SU-DHL-6 (cell line): ENCODE measurements at regions not wholly inside any gene's neighbourhood (a gene's known extent, or its start where the extent isn't known, plus 50 kb on each side); places are given as distances from the start of the nearest gene placed in this dataset.

Experiments
- H2AFZ ChIP-seq: fragments of 200-600 bp; sonication (generic); 2 replicates; pipeline ENCODE4 v1.6.1; 2014; ENCODE audit warnings: low read depth, mild to moderate bottlenecking, moderate library complexity, mixed read lengths, antibody characterized with exemption, low read length; ENCODE audit not compliant: severe bottlenecking
- H3F3A ChIP-seq: fragments of 200-600 bp; shearing (Covaris generic); 2 replicates; pipeline ENCODE4 v1.6.0; 2016; ENCODE audit warnings: antibody characterized with exemption, mild to moderate bottlenecking; ENCODE audit not compliant: insufficient read depth
- H3K27ac ChIP-seq: fragments of 200-600 bp; sonication (generic); 2 replicates; pipeline ENCODE4 v1.5.1; 2016; ENCODE audit warnings: low read depth, mild to moderate bottlenecking, low read length, moderate library complexity, mixed read lengths
- H3K27me3 ChIP-seq: fragments of 200-600 bp; sonication (generic), shearing (Covaris generic); 2 replicates; pipeline ENCODE4 v1.6.0; 2014; ENCODE audit warnings: mild to moderate bottlenecking, low read length
- H3K36me3 ChIP-seq: fragments of 200-600 bp; sonication (generic); 2 replicates; pipeline ENCODE4 v1.6.1; 2014; ENCODE audit warnings: mild to moderate bottlenecking, low read length, mixed read lengths
- H3K4me2 ChIP-seq: fragments of 300-600, 200-600 bp; shearing (Covaris generic), sonication (generic); 2 replicates; pipeline ENCODE4 v1.6.0; 2014; ENCODE audit warnings: low read length, low read depth, mild to moderate bottlenecking; ENCODE audit not compliant: poor library complexity, severe bottlenecking
- H3K4me3 ChIP-seq: fragments of 200-600 bp; sonication (generic); 2 replicates; pipeline ENCODE4 v1.5.1; 2014; ENCODE audit warnings: antibody characterized with exemption, low read length, mild to moderate bottlenecking, mixed read lengths; ENCODE audit not compliant: insufficient read depth, poor library complexity, severe bottlenecking
- H3K79me2 ChIP-seq: fragments of 200-600 bp; sonication (generic); 2 replicates; pipeline ENCODE4 v1.6.1; 2014; ENCODE audit warnings: mild to moderate bottlenecking, low read length, moderate library complexity; ENCODE audit not compliant: insufficient read depth
- H3K9ac ChIP-seq: fragments of 200-600 bp; sonication (generic); 2 replicates; pipeline ENCODE4 v1.7.0; 2014; ENCODE audit warnings: mild to moderate bottlenecking, low read length
- H3K9me2 ChIP-seq: fragments of 200-600 bp; sonication (generic); replicated peaks from 2 replicates; pipeline ENCODE4 v1.6.1; 2014; ENCODE audit warnings: low read length; ENCODE audit not compliant: insufficient read depth
- H3K9me3 ChIP-seq: fragments of 200-600 bp; sonication (generic); 2 replicates; pipeline ENCODE4 v1.6.1; 2014; ENCODE audit warnings: low read length, mixed read lengths; ENCODE audit not compliant: insufficient read depth
- H4K20me1 ChIP-seq: fragments of 200-600 bp; sonication (generic); 2 replicates; pipeline ENCODE4 v1.6.1; 2014; ENCODE audit warnings: low read depth, mild to moderate bottlenecking, antibody characterized with exemption, low read length, moderate library complexity, mixed read lengths
- EZH2phosphoT487 ChIP-seq: fragments of 200-600 bp; sonication (generic), shearing (Covaris generic); conservative IDR thresholded peaks from 2 replicates; pipeline ENCODE4 v1.6.1; 2018; ENCODE audit warnings: mild to moderate bottlenecking, antibody characterized with exemption, low read length, moderate library complexity, mixed read lengths
- TF ChIP-seq, protein P1 (sequence below): fragments of 200-600 bp; sonication (generic); IDR thresholded peaks from one replicate; pipeline ENCODE4 v1.5.1; 2017; ENCODE audit warnings: antibody characterized with exemption, mild to moderate bottlenecking, low read length, moderate library complexity; ENCODE audit not compliant: insufficient read depth, poor library complexity, severe bottlenecking

DNA sequence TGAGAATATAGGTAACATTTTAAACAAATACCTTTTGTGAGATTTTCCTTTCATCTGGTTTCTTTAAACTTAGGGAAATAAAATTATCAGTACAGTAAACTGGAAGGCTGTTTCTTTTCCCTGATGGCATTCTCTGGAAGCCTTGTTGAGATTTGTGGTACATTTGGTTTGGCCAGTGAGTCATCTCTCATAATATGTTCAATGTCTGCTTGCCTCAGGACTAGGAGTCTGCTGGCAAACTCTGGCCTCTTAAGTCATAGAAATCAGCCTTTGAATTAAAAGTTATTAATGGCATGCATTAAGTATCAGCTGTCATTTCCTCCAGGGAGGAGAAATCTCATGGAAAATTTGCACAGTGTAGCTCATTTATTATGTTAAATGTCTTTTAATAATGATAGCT lies 316.6 kb upstream of the KIAA1217 start:
- H3F3A ChIP-seq: no peaks in the 10 kb centered on the region
- H2AFZ ChIP-seq: no peak overlapping the region
- H3K27ac ChIP-seq: no peak overlapping the region
- no peak overlapping the region for H3K9ac ChIP-seq
- H3K36me3 ChIP-seq: no peaks in the 10 kb centered on the region
- no peaks in the 10 kb centered on the region for H4K20me1 ChIP-seq
- H3K9me3 ChIP-seq: no peaks in the 10 kb centered on the region
- H3K9me2 ChIP-seq: no peaks in the 10 kb centered on the region
- H3K27me3 ChIP-seq: no peaks in the 10 kb centered on the region
- H3K4me3 ChIP-seq: no peak overlapping the region
- H3K79me2 ChIP-seq: no peaks in the 10 kb centered on the region
- no peak overlapping the region for H3K4me2 ChIP-seq
- no peak for TF ChIP-seq EZH2phosphoT487
- TF ChIP-seq, protein P1, sequence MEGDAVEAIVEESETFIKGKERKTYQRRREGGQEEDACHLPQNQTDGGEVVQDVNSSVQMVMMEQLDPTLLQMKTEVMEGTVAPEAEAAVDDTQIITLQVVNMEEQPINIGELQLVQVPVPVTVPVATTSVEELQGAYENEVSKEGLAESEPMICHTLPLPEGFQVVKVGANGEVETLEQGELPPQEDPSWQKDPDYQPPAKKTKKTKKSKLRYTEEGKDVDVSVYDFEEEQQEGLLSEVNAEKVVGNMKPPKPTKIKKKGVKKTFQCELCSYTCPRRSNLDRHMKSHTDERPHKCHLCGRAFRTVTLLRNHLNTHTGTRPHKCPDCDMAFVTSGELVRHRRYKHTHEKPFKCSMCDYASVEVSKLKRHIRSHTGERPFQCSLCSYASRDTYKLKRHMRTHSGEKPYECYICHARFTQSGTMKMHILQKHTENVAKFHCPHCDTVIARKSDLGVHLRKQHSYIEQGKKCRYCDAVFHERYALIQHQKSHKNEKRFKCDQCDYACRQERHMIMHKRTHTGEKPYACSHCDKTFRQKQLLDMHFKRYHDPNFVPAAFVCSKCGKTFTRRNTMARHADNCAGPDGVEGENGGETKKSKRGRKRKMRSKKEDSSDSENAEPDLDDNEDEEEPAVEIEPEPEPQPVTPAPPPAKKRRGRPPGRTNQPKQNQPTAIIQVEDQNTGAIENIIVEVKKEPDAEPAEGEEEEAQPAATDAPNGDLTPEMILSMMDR: no peak

DNA sequence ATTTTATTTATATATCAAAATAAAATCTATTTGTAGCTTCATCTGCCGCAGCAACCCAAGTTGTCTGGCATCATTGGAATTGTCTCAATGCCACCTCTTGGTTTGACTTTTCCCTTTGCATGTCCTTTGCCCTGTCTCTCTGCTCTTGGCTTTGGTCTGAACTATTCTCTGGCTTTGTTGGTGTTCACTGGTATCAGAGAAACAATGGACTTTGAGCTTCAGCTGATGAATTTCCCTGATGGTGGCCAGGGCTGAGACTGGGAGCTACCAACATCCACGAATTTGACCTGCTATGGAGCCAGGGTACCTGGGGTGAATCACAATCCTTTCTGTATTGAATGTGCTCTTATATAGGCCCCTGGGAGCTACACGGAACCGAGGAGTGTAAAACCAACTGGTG lies 311.7 kb upstream of the KIAA1217 start:
- no peaks in the 10 kb centered on the region for H3F3A ChIP-seq
- H4K20me1 ChIP-seq: no peaks in the 10 kb centered on the region
- H3K4me3 ChIP-seq: no peak overlapping the region
- H3K27ac ChIP-seq: no peak overlapping the region
- no peak overlapping the region for H3K9ac ChIP-seq
- no peaks in the 10 kb centered on the region for H3K9me2 ChIP-seq
- no peaks in the 10 kb centered on the region for H3K36me3 ChIP-seq
- H3K9me3 ChIP-seq: no peaks in the 10 kb centered on the region
- no peaks in the 10 kb centered on the region for H3K27me3 ChIP-seq
- H3K79me2 ChIP-seq: no peaks in the 10 kb centered on the region
- H2AFZ ChIP-seq: no peak overlapping the region
- TF ChIP-seq, protein P1: no peak
- no peak for TF ChIP-seq EZH2phosphoT487
- no peak overlapping the region for H3K4me2 ChIP-seq

DNA sequence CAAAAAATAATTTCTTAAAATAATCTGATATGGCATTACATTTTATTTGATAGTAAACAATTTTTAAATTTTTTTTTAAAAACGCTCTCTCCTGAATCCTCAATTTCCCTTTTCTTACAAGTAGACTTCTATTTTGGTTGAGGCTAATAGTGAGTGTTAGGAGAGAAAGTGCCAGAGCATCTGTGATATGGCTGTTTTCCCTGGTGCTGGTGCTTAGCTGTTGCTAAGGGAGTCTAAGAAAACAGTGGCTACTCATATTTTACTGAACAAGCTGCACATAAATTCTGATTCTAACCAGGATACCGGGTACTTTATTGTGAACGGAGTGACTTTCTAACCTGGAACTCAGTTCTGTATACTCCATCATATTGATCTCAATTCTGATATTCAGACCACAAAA lies 311.1 kb upstream of the KIAA1217 start:
- Histone ChIP-seq H3K9ac (no peak overlapping the region), H3F3A (no peaks in the 10 kb centered on the region), H3K27me3 (no peaks in the 10 kb centered on the region), H3K9me3 (no peaks in the 10 kb centered on the region), H4K20me1 (no peaks in the 10 kb centered on the region), H3K4me3 (no peak overlapping the region), H3K9me2 (no peaks in the 10 kb centered on the region), H3K27ac (no peak overlapping the region), H3K4me2 (no peak overlapping the region), H3K36me3 (no peaks in the 10 kb centered on the region), H3K79me2 (no peaks in the 10 kb centered on the region), H2AFZ (no peak overlapping the region)
- TF ChIP-seq, protein P1: no peak
- TF ChIP-seq EZH2phosphoT487: no peak

DNA sequence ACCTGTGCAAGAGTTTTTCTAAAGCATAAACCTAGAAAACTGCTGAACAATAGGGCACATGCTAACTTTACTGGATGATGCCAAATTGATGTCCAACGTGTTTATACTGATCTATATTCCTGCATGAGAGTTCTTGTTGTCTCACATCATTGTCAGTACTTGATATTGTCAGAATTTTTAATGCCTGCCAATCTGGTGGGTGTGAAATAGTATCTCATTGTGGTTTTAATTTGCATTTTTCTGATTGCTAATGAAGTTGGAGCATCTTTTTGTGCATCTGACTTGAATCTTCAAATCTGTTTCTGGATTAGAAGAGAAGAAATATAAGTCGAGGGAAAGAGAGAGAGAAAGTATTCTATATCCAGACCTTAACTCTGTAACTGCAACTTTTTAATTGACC lies 309.8 kb upstream of the KIAA1217 start:
- no peaks in the 10 kb centered on the region for H4K20me1 ChIP-seq
- no peak overlapping the region for H3K4me2 ChIP-seq
- H2AFZ ChIP-seq: no peak overlapping the region
- no peaks in the 10 kb centered on the region for H3K36me3 ChIP-seq
- TF ChIP-seq, protein P1: no peak
- TF ChIP-seq EZH2phosphoT487: no peak
- no peaks in the 10 kb centered on the region for H3F3A ChIP-seq
- no peaks in the 10 kb centered on the region for H3K27me3 ChIP-seq
- no peak overlapping the region for H3K9ac ChIP-seq
- no peaks in the 10 kb centered on the region for H3K79me2 ChIP-seq
- no peak overlapping the region for H3K27ac ChIP-seq
- H3K4me3 ChIP-seq: no peak overlapping the region
- no peaks in the 10 kb centered on the region for H3K9me3 ChIP-seq
- H3K9me2 ChIP-seq: no peaks in the 10 kb centered on the region
